Stimulated activated CD4-positive, alpha-beta T cell treated with anti-CD3 and anti-CD28 coated beads, Interleukin-4, amount 100 ng/mL, for 48 hours (primary cell): ENCODE measurements at regions not wholly inside any gene's neighbourhood (a gene's known extent, or its start where the extent isn't known, plus 50 kb on each side); places are given as distances from the start of the nearest gene placed in this dataset.

Source experiments
- DNase-seq, 2 donors: peaks; one replicate each; pipeline ENCODE4 v3.0.0-alpha.2; 2020; ENCODE audit warnings: low read depth in 2 of 2

DNA sequence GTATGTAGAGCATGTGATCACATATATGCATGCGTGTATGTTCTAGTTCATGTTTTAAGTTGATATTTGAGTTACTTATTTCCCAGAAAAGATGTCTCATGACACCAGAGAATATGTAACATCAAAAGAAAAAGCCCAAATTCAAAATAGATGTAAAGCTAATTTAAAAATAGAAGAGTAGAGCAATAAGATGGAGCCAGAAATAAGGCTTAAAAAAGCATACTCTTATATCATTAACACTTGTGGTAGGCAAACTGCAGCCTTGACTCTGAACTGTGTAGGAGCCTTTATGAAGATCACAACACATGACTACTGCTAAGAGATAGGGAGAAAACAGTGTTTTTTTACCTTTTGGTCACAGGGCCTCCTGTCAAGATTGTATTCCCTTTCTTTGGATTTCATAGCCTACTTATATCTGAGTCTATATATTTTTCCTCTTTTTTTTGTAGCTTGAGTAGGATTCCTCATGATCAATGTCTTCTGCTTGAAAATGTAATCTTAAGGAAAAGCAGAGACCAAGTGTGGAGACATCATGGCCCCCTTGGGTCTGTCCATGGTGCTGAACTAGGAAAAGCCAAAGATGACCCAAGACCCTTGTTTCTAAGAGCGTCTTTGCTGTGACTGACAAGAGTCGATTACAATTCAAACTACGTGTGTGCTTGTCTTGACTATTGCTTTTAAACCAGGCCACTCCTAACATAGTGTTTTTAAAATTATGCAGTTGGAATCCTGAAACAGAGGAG, 390.4 kb downstream of the SHISA9 start:
- DNase-seq, result no peak

DNA sequence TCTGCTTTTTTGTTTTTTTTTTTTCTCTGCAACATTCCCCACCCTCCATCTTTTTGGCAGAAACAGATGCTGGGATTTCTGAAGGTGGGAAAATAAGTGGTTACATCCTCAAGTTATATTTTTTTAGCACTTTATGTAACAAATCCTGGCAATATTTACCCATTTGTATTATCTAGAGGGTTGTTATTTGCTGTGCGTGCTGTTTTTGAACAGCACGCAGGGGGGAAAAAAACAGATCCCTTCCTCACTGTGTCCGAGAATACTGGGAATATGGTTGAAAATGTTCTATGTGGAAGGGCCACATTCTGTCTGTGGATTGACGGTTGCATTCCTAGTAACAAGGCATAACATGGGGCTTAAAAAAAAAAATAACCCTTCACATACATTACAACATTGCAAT, 394.8 kb downstream of the SHISA9 start:
- DNase-seq, result no peak

DNA sequence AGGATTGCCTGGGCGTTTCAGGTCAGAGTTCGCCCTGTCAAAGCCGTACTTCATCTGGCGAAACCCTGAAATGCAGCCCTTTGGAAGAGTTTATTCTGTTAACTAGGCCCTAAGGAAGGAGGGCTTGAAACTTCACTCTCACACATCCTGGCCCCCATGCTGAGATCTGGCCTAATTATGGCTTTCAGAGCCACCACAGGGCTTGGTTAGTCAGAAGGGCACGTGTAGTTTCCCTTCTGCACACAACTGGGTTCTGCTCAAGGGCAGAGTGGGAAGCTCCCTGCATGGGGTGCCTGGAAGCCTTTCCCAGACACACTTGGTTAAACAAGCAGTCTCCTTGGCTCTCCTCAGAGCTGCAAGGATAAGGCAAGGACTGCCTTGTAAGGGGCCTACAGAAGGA, 397.3 kb downstream of the SHISA9 start:
- DNase-seq, result no peak

DNA sequence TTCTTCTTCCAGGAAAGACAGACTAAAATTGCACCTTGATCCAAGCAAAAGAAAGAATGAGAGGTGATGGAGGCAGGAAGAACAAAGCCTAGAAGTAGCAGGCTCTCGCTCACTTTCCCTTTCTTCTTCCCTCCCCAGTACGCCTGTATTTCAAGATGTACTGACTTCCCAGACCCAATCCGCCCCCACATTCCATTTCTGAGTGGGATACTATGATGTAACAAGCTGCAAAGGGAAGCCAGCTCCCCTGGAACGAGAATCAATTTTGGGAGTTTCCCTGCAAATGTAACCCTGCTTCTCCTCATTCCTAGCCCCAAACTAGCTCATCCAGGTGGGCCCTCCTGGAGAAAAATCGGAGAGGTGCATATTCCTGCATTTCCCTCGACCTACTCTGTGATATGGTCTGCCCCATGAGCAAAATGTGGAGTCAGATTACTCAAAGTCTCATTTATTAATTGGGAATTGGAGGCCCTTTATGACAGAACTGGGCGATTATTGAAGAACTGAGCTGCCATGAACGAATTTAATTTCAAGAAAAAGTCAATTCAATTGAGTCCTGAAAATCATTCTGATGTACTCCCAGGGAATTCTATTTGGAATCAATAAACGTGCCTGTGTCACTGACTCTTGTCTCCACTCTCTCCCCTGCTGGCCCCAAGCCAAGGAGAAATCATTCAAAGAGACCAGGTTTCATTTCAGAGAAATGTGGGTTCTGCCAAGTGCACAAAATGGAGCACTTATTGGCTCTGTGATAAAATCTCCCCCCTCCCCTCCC, 398.9 kb downstream of the SHISA9 start:
- no peak for DNase-seq

- no peak for DNase-seq
Observed at GRCh38 chr16:13305019-13305755, 403.8 kb downstream of the SHISA9 start.

GRCh38 chr16:13306161-13306995, 405.0 kb downstream of the SHISA9 start:
- DNase-seq, result no peak

GRCh38 chr16:13307255-13307654, 405.9 kb downstream of the SHISA9 start:
- DNase-seq, result no peak

DNA sequence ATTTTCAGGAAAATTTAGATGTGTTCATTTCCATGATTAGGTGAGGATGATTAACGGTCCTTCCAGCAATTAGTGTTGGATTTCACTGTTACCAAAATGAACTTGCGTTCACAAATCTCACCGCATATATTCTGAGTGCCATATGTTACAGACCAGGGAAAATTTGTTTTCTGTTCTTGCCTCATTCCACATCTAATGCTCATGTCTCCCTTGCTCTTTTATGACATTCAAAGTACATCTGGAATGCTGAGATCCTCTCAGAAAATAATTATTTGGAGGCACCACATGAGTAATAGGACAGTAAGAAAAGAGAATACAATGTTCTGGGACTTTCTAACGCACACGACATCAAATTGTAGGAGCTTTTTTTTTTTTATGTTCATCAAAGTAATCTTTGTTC, 406.5 kb downstream of the SHISA9 start:
- DNase-seq, result no peak

DNA sequence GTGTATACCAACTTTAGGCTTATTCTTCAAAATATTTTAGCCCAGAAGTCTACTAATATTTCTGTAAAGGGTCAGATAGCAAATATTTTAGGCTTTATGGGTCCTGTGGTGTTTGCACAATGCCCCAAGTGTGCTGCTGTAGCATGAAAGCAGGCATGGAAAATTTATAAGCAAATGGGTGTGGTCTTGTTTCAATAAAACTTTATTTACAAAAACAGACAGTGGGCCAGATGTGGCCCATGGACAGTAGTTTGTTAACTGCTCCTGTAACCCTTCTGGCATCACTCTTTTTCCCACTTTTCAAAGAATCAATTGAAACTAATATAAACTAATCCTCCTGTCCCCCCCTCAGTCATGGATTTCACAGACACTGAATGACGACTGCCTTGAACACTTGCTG, 410.7 kb downstream of the SHISA9 start:
- DNase-seq, result no peak

DNA sequence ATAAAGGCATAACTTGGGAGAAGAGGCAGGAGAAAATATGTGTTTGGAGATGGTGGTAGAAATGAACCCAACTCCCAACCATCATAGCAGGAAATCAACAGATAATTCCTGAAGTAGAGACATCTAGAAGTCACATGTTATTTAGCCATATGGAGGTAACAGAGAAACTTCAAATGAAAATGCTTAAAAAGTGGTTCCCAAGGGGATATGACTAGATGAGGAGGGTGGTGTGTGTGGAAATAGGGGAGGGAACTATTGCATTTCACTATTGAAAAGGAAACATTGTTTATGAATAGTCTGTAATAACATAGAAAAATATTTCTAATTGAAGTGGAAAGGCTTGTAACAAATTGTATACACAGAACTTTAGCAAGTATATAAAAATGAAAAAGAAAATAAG, 412.0 kb downstream of the SHISA9 start:
- no peak for DNase-seq

GRCh38 chr16:13314633-13315032, 413.2 kb downstream of the SHISA9 start:
- DNase-seq, result no peak

GRCh38 chr16:13315642-13316427, 414.4 kb downstream of the SHISA9 start:
- DNase-seq, result no peak

GRCh38 chr16:13322336-13322735, 420.9 kb downstream of the SHISA9 start:
- no peak for DNase-seq

DNA sequence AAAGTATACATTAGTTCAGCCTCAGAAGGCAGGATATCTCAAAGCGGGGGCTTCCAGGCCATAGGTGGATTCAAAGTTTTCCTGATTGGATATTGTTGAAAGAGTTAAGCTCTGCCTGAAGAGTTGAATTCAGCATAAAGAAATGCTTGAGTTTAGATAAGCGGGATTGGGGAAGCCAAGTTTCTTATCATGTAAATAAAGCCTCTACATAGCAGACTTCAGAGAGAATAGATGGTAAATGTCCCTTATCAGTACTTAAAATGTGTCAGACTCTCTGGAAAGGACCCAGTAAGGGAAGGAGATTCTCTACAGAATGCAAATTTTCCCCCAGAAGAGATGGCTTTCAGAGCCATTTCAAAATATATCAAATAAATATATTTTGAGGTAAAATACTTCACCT, 423.5 kb downstream of the SHISA9 start:
- no peak for DNase-seq

DNA sequence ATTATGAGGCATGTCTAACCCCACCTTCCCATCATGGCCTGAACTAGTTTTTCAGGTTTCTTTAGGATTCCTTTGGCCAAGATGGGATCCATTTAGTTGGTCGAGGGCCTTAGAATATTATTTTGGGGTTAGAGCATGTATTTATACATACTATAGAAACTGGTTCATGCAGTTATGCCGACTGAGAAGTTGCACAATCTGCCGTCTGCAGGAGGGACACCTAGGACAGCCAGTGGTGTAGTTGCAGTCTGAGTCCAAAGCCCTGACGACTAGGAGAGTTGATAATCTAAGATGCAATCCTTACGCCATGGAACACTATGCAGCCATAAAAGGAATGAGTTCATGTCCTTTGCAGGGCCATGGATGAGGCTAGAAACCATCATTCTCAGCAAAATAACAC, 424.0 kb downstream of the SHISA9 start:
- no peak for DNase-seq

DNA sequence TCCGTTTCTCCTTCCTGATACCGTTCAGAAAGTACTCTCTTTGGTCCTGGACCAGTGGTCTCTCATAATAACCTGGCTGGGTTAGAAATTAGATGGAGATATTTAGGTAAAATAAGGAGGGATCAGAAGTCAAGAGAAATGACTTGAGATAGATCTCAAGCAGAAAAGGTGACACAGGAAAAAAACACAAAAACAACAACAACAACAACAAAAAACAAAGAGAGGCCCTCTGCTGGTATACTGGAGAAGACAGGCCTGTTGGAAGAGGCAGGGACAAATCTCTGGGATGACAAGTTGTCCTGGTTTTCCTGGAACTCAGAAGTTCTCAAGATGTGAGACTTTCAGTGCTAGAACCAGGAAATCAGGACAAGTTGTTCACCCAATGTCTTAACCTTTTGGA, 430.5 kb downstream of the SHISA9 start:
- DNase-seq, result no peak

GRCh38 chr16:13332713-13333255, 431.4 kb downstream of the SHISA9 start:
- DNase-seq, result no peak

DNA sequence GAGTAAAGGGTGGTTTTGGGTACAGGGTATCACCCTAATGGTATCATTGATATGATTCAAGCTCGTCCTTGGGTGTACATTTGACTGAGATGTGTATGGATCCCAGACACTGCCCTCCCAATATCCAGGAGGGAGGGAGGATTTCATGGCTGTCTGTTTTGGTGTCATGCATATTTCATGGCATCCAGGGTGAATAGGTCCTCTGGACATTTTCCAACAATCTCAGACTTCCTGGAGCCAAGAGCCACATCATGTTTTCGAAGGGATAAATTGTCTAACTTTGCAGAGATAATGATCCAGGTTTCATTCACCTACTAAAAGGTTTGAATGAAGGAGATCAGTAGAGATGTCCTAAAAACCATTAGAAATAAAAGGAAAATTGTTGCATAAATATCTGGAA, 431.9 kb downstream of the SHISA9 start:
- no peak for DNase-seq

- no peak for DNase-seq
Observed at GRCh38 chr16:13335879-13336278, 434.5 kb downstream of the SHISA9 start.

DNA sequence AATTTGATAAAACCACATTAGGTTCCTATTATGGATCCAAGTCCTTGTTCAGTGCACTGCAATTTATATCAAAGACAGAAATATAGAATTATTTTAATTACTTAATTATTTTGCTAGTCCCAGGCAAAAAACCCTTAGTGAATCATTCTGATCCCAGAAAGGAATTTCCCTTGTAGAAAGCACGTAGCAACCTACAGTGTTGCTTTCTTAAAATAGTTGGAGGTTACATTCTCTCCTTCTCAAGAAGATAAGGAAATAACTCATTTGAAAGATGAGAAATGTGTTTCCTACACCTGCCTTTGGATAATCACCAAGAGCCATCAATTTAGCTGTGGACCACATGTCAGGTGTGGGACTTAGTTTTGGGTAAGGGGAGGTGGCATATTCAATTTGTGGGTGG, 434.9 kb downstream of the SHISA9 start:
- DNase-seq, result no peak
